Esophagus (tissue), 2 donors: ENCODE measurements at regions not wholly inside any gene's neighbourhood (a gene's known extent, or its start where the extent isn't known, plus 50 kb on each side); places are given as distances from the start of the nearest gene placed in this dataset.
A peak's percentile ranks its signal among the peaks of the same experiment; 100 is the strongest.

Experiments used
- H3K27ac ChIP-seq, 2 donors: one replicate each; pipeline ENCODE4 v1.5.1; 2013; ENCODE audit warnings: low read depth in 2 of 2, mild to moderate bottlenecking in 2 of 2, inconsistent platforms in 1 of 2, low read length in 1 of 2, moderate library complexity in 1 of 2
- H3K27me3 ChIP-seq, 2 donors: one replicate each; pipeline ENCODE4 v1.6.1; 2013; ENCODE audit warnings: low read length in 2 of 2, control low read depth in 1 of 2, mild to moderate bottlenecking in 1 of 2; ENCODE audit not compliant: insufficient read depth in 2 of 2, control insufficient read depth in 1 of 2
- H3K36me3 ChIP-seq, 2 donors: one replicate each; pipeline ENCODE4 v1.6.1; 2013; ENCODE audit warnings: low read length in 1 of 2; ENCODE audit not compliant: control insufficient read depth in 2 of 2, insufficient read depth in 2 of 2
- H3K4me1 ChIP-seq, 2 donors: one replicate each; pipeline ENCODE4 v1.6.1; 2013; ENCODE audit warnings: low read length in 1 of 2; ENCODE audit not compliant: control insufficient read depth in 2 of 2, insufficient read depth in 2 of 2
- H3K4me3 ChIP-seq, 2 donors: one replicate each; pipeline ENCODE4 v1.5.1; 2013; ENCODE audit warnings: low read length in 2 of 2, mild to moderate bottlenecking in 2 of 2, low read depth in 1 of 2, moderate library complexity in 1 of 2
- H3K9me3 ChIP-seq, 2 donors: one replicate each; pipeline ENCODE4 v1.6.1; 2013; ENCODE audit warnings: mild to moderate bottlenecking in 2 of 2, low read depth in 1 of 2, low read length in 1 of 2, moderate library complexity in 1 of 2; ENCODE audit not compliant: control insufficient read depth in 2 of 2, insufficient read depth in 1 of 2
- WGBS, 2 donors: extraction: QIAGEN DNeasy Blood & Tissue Kit; methylation state at CpG; one replicate each; pipeline ENCODE4 v1.1.7; 2013; 5-methylcytosine and 5-hydroxymethylcytosine counted together
- donor health status: healthy with polysubstance abuse.
- donor health status: Bipolar disorder and iron deficiency.

GRCh38 chr1:173406783-173407230 is 70.3 kb upstream of the PRDX6 start:
- Histone ChIP-seq H3K36me3 (no peaks in the 10 kb centered on the region), H3K4me3 (no peak overlapping the region)
- WGBS, 2 donors: 57 to 67% methylated on average over 8 of the region's 8 CpGs

GRCh38 chr1:173407846-173408245 is 69.3 kb upstream of the PRDX6 start:
- no peaks in the 10 kb centered on the region for H3K36me3 ChIP-seq
- no peak overlapping the region for H3K4me3 ChIP-seq
- no peaks in the 10 kb centered on the region for H3K27me3 ChIP-seq
- no peaks in the 10 kb centered on the region for H3K9me3 ChIP-seq
- no peak overlapping the region for H3K27ac ChIP-seq
- no peaks in the 10 kb centered on the region for H3K4me1 ChIP-seq

More at GRCh38 chr1:173406783-173407230, 70.3 kb upstream of the PRDX6 start:
- no peaks in the 10 kb centered on the region for H3K27me3 ChIP-seq
- H3K9me3 ChIP-seq: no peaks in the 10 kb centered on the region
- H3K4me1 ChIP-seq: no peaks in the 10 kb centered on the region
- H3K27ac ChIP-seq: peak overlapping the region in 1 of 2 donors; percentile 1

- Histone ChIP-seq H3K27ac (no peak overlapping the region), H3K4me1 (no peaks in the 10 kb centered on the region), H3K9me3 (no peaks in the 10 kb centered on the region), H3K36me3 (no peaks in the 10 kb centered on the region), H3K4me3 (no peak overlapping the region), H3K27me3 (no peaks in the 10 kb centered on the region)
- 90 to 96% methylated on average over 1 of the region's 1 CpG for WGBS, 2 donors
Measured at GRCh38 chr1:173408886-173409285, 68.2 kb upstream of the PRDX6 start.

- H3K9me3 ChIP-seq: no peaks in the 10 kb centered on the region
- H3K4me3 ChIP-seq: no peak overlapping the region
- no peaks in the 10 kb centered on the region for H3K27me3 ChIP-seq
- H3K4me1 ChIP-seq: no peaks in the 10 kb centered on the region
- WGBS, 2 donors: 35 to 44% methylated on average over 3 of the region's 3 CpGs
- H3K27ac ChIP-seq: no peak overlapping the region
- H3K36me3 ChIP-seq: no peaks in the 10 kb centered on the region
Measured at GRCh38 chr1:173409613-173410012, 67.5 kb upstream of the PRDX6 start.

GRCh38 chr1:173410133-173410793 is 66.9 kb upstream of the PRDX6 start:
- Histone ChIP-seq H3K4me3 (no peak overlapping the region), H3K9me3 (no peaks in the 10 kb centered on the region), H3K4me1 (no peaks in the 10 kb centered on the region), H3K27me3 (no peaks in the 10 kb centered on the region), H3K36me3 (no peaks in the 10 kb centered on the region), H3K27ac (no peak overlapping the region)
- WGBS, 2 donors: 81 to 85% methylated on average over 4 of the region's 4 CpGs

GRCh38 chr1:173410794-173411236 is 66.3 kb upstream of the PRDX6 start:
- Histone ChIP-seq H3K4me1 (no peaks in the 10 kb centered on the region), H3K9me3 (no peaks in the 10 kb centered on the region)
- 81 to 87% methylated on average over 5 of the region's 5 CpGs for WGBS, 2 donors

GRCh38 chr1:173411835-173412742 is 65.0 kb upstream of the PRDX6 start:
- H3K27me3 ChIP-seq: no peaks in the 10 kb centered on the region
- H3K27ac ChIP-seq: no peak overlapping the region
- 80 to 84% methylated on average over 17 of the region's 17 CpGs for whole genome bisulfite sequencing, 2 donors
- H3K36me3 ChIP-seq: no peaks in the 10 kb centered on the region
- H3K4me1 ChIP-seq: no peaks in the 10 kb centered on the region
- no peak overlapping the region for H3K4me3 ChIP-seq
- no peaks in the 10 kb centered on the region for H3K9me3 ChIP-seq

More at GRCh38 chr1:173410794-173411236, 66.3 kb upstream of the PRDX6 start:
- Histone ChIP-seq H3K27me3 (no peaks in the 10 kb centered on the region), H3K27ac (no peak overlapping the region), H3K4me3 (no peak overlapping the region), H3K36me3 (no peaks in the 10 kb centered on the region)

GRCh38 chr1:173413271-173413707 is 63.8 kb upstream of the PRDX6 start:
- Histone ChIP-seq H3K36me3 (no peaks in the 10 kb centered on the region), H3K4me1 (no peaks in the 10 kb centered on the region), H3K9me3 (no peaks in the 10 kb centered on the region), H3K27ac (no peak overlapping the region), H3K4me3 (no peak overlapping the region), H3K27me3 (no peaks in the 10 kb centered on the region)
- WGBS, 2 donors: 73 to 88% methylated on average over 7 of the region's 7 CpGs

GRCh38 chr1:173414136-173414535 is 63.0 kb upstream of the PRDX6 start:
- 61 to 81% methylated on average over 3 of the region's 3 CpGs for WGBS, 2 donors
- no peaks in the 10 kb centered on the region for H3K36me3 ChIP-seq
- no peaks in the 10 kb centered on the region for H3K9me3 ChIP-seq
- no peaks in the 10 kb centered on the region for H3K27me3 ChIP-seq
- no peak overlapping the region for H3K4me3 ChIP-seq
- H3K27ac ChIP-seq: no peak overlapping the region
- H3K4me1 ChIP-seq: no peaks in the 10 kb centered on the region
